SK-N-SH treated with all-trans-retinoic acid at 6 μM for 48 hours (cell line): ENCODE measurements at regions not wholly inside any gene's neighbourhood (a gene's known extent, or its start where the extent isn't known, plus 50 kb on each side); places are given as distances from the start of the nearest gene placed in this dataset.

Experiments
- ATAC-seq: fragments of 200-7000 bp; cut with Tn5 transposase; 3 replicates; pipeline ENCODE4 v1.9.1; 2020; ENCODE audit warnings: mild to moderate bottlenecking, moderate library complexity
- CREB5 ChIP-seq: fragments of 250-450 bp; sonication (Bioruptor Pico); IDR thresholded peaks from 2 replicates; pipeline ENCODE4 v1.5.1; 2020; ENCODE audit warnings: low read depth, mild to moderate bottlenecking, moderate library complexity
- CSDC2 ChIP-seq: fragments of 250-450 bp; sonication (Bioruptor Pico); IDR thresholded peaks from 2 replicates; pipeline ENCODE4 v1.5.0; 2020; ENCODE audit warnings: mild to moderate bottlenecking, moderate library complexity
- CSRNP3 ChIP-seq: fragments of 250-450 bp; sonication (Bioruptor Pico); IDR thresholded peaks from 2 replicates; pipeline ENCODE4 v1.5.1; 2021; ENCODE audit warnings: mild to moderate bottlenecking, moderate library complexity
- ESRRG ChIP-seq: fragments of 250-450 bp; sonication (Bioruptor Pico); IDR thresholded peaks from 2 replicates; pipeline ENCODE4 v1.6.1; 2021; ENCODE audit warnings: mild to moderate bottlenecking
- OSR1 ChIP-seq: fragments of 250-450 bp; sonication (Bioruptor Pico); IDR thresholded peaks from 2 replicates; pipeline ENCODE4 v1.8.0; 2022; ENCODE audit warnings: moderate library complexity, mild to moderate bottlenecking, inconsistent platforms
- PATZ1 ChIP-seq: fragments of 250-450 bp; sonication (Bioruptor Pico); IDR thresholded peaks from 2 replicates; pipeline ENCODE4 v1.8.0; 2020; ENCODE audit warnings: mild to moderate bottlenecking, moderate library complexity, borderline replicate concordance
- PPARA ChIP-seq: fragments of 250-450 bp; sonication (Bioruptor Pico); IDR thresholded peaks from 2 replicates; pipeline ENCODE4 v1.5.0; 2020; ENCODE audit warnings: mild to moderate bottlenecking, borderline replicate concordance
- SNAI2 ChIP-seq: fragments of 250-450 bp; sonication (Bioruptor Pico); IDR thresholded peaks from 2 replicates; pipeline ENCODE4 v1.5.0; 2020; ENCODE audit warnings: mild to moderate bottlenecking, moderate library complexity
- TCF4 ChIP-seq: fragments of 250-450 bp; sonication (Bioruptor Pico); IDR thresholded peaks from 2 replicates; pipeline ENCODE4 v1.8.0; 2021; ENCODE audit warnings: mild to moderate bottlenecking, moderate library complexity, borderline replicate concordance
- TOX ChIP-seq: fragments of 250-450 bp; sonication (Bioruptor Pico); IDR thresholded peaks from 2 replicates; pipeline ENCODE4 v1.8.0; 2021; ENCODE audit warnings: mild to moderate bottlenecking, moderate library complexity, borderline replicate concordance
- TSHZ2 ChIP-seq: fragments of 250-450 bp; sonication (Bioruptor Pico); IDR thresholded peaks from 2 replicates; pipeline ENCODE4 v1.5.0; 2020; ENCODE audit warnings: mild to moderate bottlenecking, moderate library complexity
- ZC3H10 ChIP-seq: fragments of 250-450 bp; sonication (Bioruptor Pico); IDR thresholded peaks from 2 replicates; pipeline ENCODE4 v1.5.1; 2021; ENCODE audit warnings: mild to moderate bottlenecking, moderate library complexity
- ZFP30 ChIP-seq: fragments of 450-650 bp; formaldehyde crosslinking; IDR thresholded peaks from 2 replicates; pipeline ENCODE4 v1.5.0; 2022; ENCODE audit warnings: mild to moderate bottlenecking, moderate library complexity
- ZNF565 ChIP-seq: fragments of 450-650 bp; formaldehyde crosslinking; conservative IDR thresholded peaks from 2 replicates; pipeline ENCODE4 v1.5.0; 2020; ENCODE audit warnings: low read depth, mild to moderate bottlenecking, moderate library complexity
- ZNF70 ChIP-seq: fragments of 450-650 bp; formaldehyde crosslinking; IDR thresholded peaks from 2 replicates; pipeline ENCODE4 v1.5.0; 2020; ENCODE audit warnings: mild to moderate bottlenecking, moderate library complexity
- ZNF8 ChIP-seq: fragments of 450-650 bp; formaldehyde crosslinking; IDR thresholded peaks from 2 replicates; pipeline ENCODE4 v1.5.0; 2020; ENCODE audit warnings: mild to moderate bottlenecking, moderate library complexity

- TF ChIP-seq CSRNP3 (CRISPR knock-in tag) (no peak), SNAI2 (no peak), ZC3H10 (CRISPR knock-in tag) (no peak), PPARA (no peak), PATZ1 (CRISPR knock-in tag) (no peak), TSHZ2 (CRISPR knock-in tag) (no peak), OSR1 (CRISPR knock-in tag) (no peak), ZNF8 (CRISPR knock-in tag) (no peak)
- TF ChIP-seq, all 23 proteins: peak for 0
- ATAC-seq = no peak
Observed at GRCh38 chr5:171684169-171684568, 101.4 kb upstream of the SMIM23 start.

GRCh38 chr5:171688696-171689495 lies 96.7 kb upstream of the SMIM23 start:
- TF ChIP-seq ZNF8 (CRISPR knock-in tag) = no peak
- TF ChIP-seq ZNF565 = no peak
- no peak for TF ChIP-seq CSDC2 (CRISPR knock-in tag)
- TF ChIP-seq TCF4 (CRISPR knock-in tag) = no peak
- no peak for TF ChIP-seq TOX (CRISPR knock-in tag)
- no peak for TF ChIP-seq ZFP30 (CRISPR knock-in tag)
- no peak for TF ChIP-seq ZC3H10 (CRISPR knock-in tag)
- TF ChIP-seq PATZ1 (CRISPR knock-in tag) = no peak
- TF ChIP-seq CREB5 (CRISPR knock-in tag) = no peak
- TF ChIP-seq CSRNP3 (CRISPR knock-in tag) = no peak
- no peak for TF ChIP-seq ESRRG (CRISPR knock-in tag)
- ATAC-seq = no peak

- no peak for TF ChIP-seq ZNF70 (CRISPR knock-in tag)
- no peak for TF ChIP-seq ZFP30 (CRISPR knock-in tag)
- no peak for TF ChIP-seq ZNF565
- no peak for ATAC-seq
Observed at GRCh38 chr5:171689853-171690417, 95.7 kb upstream of the SMIM23 start.
